Immature natural killer cell (primary cell): ENCODE measurements at regions not wholly inside any gene's neighbourhood (a gene's known extent, or its start where the extent isn't known, plus 50 kb on each side); places are given as distances from the start of the nearest gene placed in this dataset.
"Not testable (repeated sequence)": the region's sequence is repeated elsewhere in the genome, so short reads cannot be mapped to it uniquely, and the experiment has no call there.

ENCODE experiments used
- DNase-seq, 3 donors: peaks; one replicate each; pipeline ENCODE4 v3.0.0; 2022; ENCODE audit warnings: mixed read lengths in 1 of 3
- H3K27ac Mint-ChIP-seq, 6 donors: one replicate each; pipeline ENCODE4 v1.8.0; 2020; ENCODE audit warnings: mixed read lengths in 6 of 6, mild to moderate bottlenecking in 5 of 6, inconsistent platforms in 4 of 6, moderate library complexity in 3 of 6
- H3K27me3 Mint-ChIP-seq, 3 donors: one replicate each; pipeline ENCODE4 v1.8.0; 2020 to 2021; ENCODE audit warnings: low read depth in 3 of 3, mild to moderate bottlenecking in 3 of 3, mixed read lengths in 3 of 3, moderate library complexity in 3 of 3, inconsistent platforms in 1 of 3
- H3K36me3 Mint-ChIP-seq, 3 donors: one replicate each; pipeline ENCODE4 v1.8.0; 2020; ENCODE audit warnings: mixed read lengths in 3 of 3, inconsistent platforms in 2 of 3, mild to moderate bottlenecking in 2 of 3
- H3K4me1 Mint-ChIP-seq, 2 donors: one replicate each; pipeline ENCODE4 v1.8.0; 2020; ENCODE audit warnings: inconsistent platforms in 2 of 2, mild to moderate bottlenecking in 2 of 2, mixed read lengths in 2 of 2, moderate library complexity in 1 of 2
- H3K4me3 Mint-ChIP-seq, 5 donors: one replicate each; pipeline ENCODE4 v1.8.0; 2020; ENCODE audit warnings: mild to moderate bottlenecking in 5 of 5, mixed read lengths in 5 of 5, inconsistent platforms in 3 of 5, moderate library complexity in 3 of 5
- H3K9me3 Mint-ChIP-seq, 6 donors: one replicate each; pipeline ENCODE4 v1.8.0; 2020; ENCODE audit warnings: mild to moderate bottlenecking in 6 of 6, mixed read lengths in 6 of 6, inconsistent platforms in 4 of 6, moderate library complexity in 3 of 6

- no peak for DNase-seq
- Mint-ChIP-seq H3K36me3 (no peaks in the 10 kb centered on the region), H3K27me3 (peaks cover 0 to 3% (median 0%) of the 10 kb centered on the region in 3 donors), H3K4me1 (no peaks in the 10 kb centered on the region), H3K4me3 (no peak overlapping the region), H3K9me3 (peaks cover 0 to 5% (median 0%) of the 10 kb centered on the region in 6 donors), H3K27ac (no peak overlapping the region)
These were observed 208.4 kb downstream of the RBM46 start for GRCh38 chr4:154989511-154989910.

- not testable (repeated sequence) for H3K4me3 Mint-ChIP-seq, H3K9me3 Mint-ChIP-seq, H3K27ac Mint-ChIP-seq, H3K4me1 Mint-ChIP-seq, DNase-seq, H3K27me3 Mint-ChIP-seq, H3K36me3 Mint-ChIP-seq
These were observed 210.6 kb upstream of the NPY2R start for GRCh38 chr4:154997866-154998265.

- Mint-ChIP-seq H3K9me3 (peaks cover 0 to 8% (median under 1%) of the 10 kb centered on the region in 6 donors), H3K4me3 (no peak overlapping the region), H3K4me1 (no peaks in the 10 kb centered on the region), H3K36me3 (no peaks in the 10 kb centered on the region), H3K27me3 (peaks cover 0 to 5% (median 4%) of the 10 kb centered on the region in 3 donors), H3K27ac (no peak overlapping the region)
- DNase-seq: no peak
These were observed 210.2 kb upstream of the NPY2R start for GRCh38 chr4:154998284-154998683.

GRCh38 chr4:154998773-154999172 lies 209.7 kb upstream of the NPY2R start:
- Mint-ChIP-seq H3K27me3 (peaks cover 0 to 5% (median 4%) of the 10 kb centered on the region in 3 donors), H3K4me1 (no peaks in the 10 kb centered on the region), H3K36me3 (no peaks in the 10 kb centered on the region), H3K4me3 (no peak overlapping the region), H3K9me3 (peaks cover 0 to 8% (median under 1%) of the 10 kb centered on the region in 6 donors), H3K27ac (no peak overlapping the region)
- no peak for DNase-seq

GRCh38 chr4:154999950-155000578 lies 208.4 kb upstream of the NPY2R start:
- Mint-ChIP-seq H3K27me3 (peaks cover 0 to 5% (median 4%) of the 10 kb centered on the region in 3 donors), H3K4me3 (no peak overlapping the region), H3K9me3 (peaks cover 0 to 8% (median 2%) of the 10 kb centered on the region in 6 donors), H3K4me1 (no peaks in the 10 kb centered on the region), H3K27ac (no peak overlapping the region), H3K36me3 (no peaks in the 10 kb centered on the region)
- DNase-seq: no peak

- Mint-ChIP-seq H3K27ac (no peak overlapping the region), H3K27me3 (peaks cover 0 to 4% (median 4%) of the 10 kb centered on the region in 3 donors), H3K36me3 (no peaks in the 10 kb centered on the region), H3K9me3 (peaks cover 0 to 9% (median 2%) of the 10 kb centered on the region in 6 donors), H3K4me1 (no peaks in the 10 kb centered on the region), H3K4me3 (no peak overlapping the region)
- DNase-seq: no peak
These were observed 207.2 kb upstream of the NPY2R start for GRCh38 chr4:155001251-155001650.

- no peaks in the 10 kb centered on the region for H3K36me3 Mint-ChIP-seq
- H3K9me3 Mint-ChIP-seq: peaks cover 0 to 13% (median 2%) of the 10 kb centered on the region in 6 donors
- no peak for DNase-seq
- H3K27ac Mint-ChIP-seq: no peak overlapping the region
- H3K4me1 Mint-ChIP-seq: no peaks in the 10 kb centered on the region
- peaks cover 0 to 2% (median 2%) of the 10 kb centered on the region in 3 donors for H3K27me3 Mint-ChIP-seq
- no peak overlapping the region for H3K4me3 Mint-ChIP-seq
These were observed 202.9 kb upstream of the NPY2R start for GRCh38 chr4:155005395-155006090.

GRCh38 chr4:155007660-155008176 lies 200.7 kb upstream of the NPY2R start:
- Mint-ChIP-seq H3K36me3 (no peaks in the 10 kb centered on the region), H3K9me3 (peaks cover 0 to 11% (median 2%) of the 10 kb centered on the region in 6 donors), H3K4me1 (no peaks in the 10 kb centered on the region)

GRCh38 chr4:155008389-155008788 lies 200.0 kb upstream of the NPY2R start:
- DNase-seq: no peak
- peaks cover 0 to 2% (median 2%) of the 10 kb centered on the region in 3 donors for H3K27me3 Mint-ChIP-seq
- peaks cover 0 to 11% (median 2%) of the 10 kb centered on the region in 6 donors for H3K9me3 Mint-ChIP-seq

More at GRCh38 chr4:155007660-155008176, 200.7 kb upstream of the NPY2R start:
- Mint-ChIP-seq H3K4me3 (no peak overlapping the region), H3K27me3 (peaks cover 0 to 2% (median 2%) of the 10 kb centered on the region in 3 donors), H3K27ac (no peak overlapping the region)
- DNase-seq: no peak

GRCh38 chr4:155009288-155009687 lies 199.1 kb upstream of the NPY2R start:
- Mint-ChIP-seq H3K27me3 (peaks cover 0 to 2% (median 2%) of the 10 kb centered on the region in 3 donors), H3K36me3 (no peaks in the 10 kb centered on the region), H3K9me3 (peaks cover 0 to 11% (median 2%) of the 10 kb centered on the region in 6 donors), H3K4me1 (no peaks in the 10 kb centered on the region), H3K4me3 (no peak overlapping the region), H3K27ac (no peak overlapping the region)
- DNase-seq: no peak

More at GRCh38 chr4:155008389-155008788, 200.0 kb upstream of the NPY2R start:
- H3K4me1 Mint-ChIP-seq: no peaks in the 10 kb centered on the region
- no peaks in the 10 kb centered on the region for H3K36me3 Mint-ChIP-seq
- no peak overlapping the region for H3K4me3 Mint-ChIP-seq
- no peak overlapping the region for H3K27ac Mint-ChIP-seq

- no peaks in the 10 kb centered on the region for H3K36me3 Mint-ChIP-seq
- no peak overlapping the region for H3K4me3 Mint-ChIP-seq
- no peak for DNase-seq
- no peaks in the 10 kb centered on the region for H3K4me1 Mint-ChIP-seq
- no peak overlapping the region for H3K27ac Mint-ChIP-seq
- peaks cover 0 to 9% (median 2%) of the 10 kb centered on the region in 6 donors for H3K9me3 Mint-ChIP-seq
- H3K27me3 Mint-ChIP-seq: peaks cover 0 to 2% (median 2%) of the 10 kb centered on the region in 3 donors
These were observed 198.1 kb upstream of the NPY2R start for GRCh38 chr4:155010376-155010775.

- H3K4me3 Mint-ChIP-seq: no peak overlapping the region
- H3K27me3 Mint-ChIP-seq: peaks cover 0 to 3% (median 2%) of the 10 kb centered on the region in 3 donors
- no peaks in the 10 kb centered on the region for H3K4me1 Mint-ChIP-seq
- no peak for DNase-seq
- H3K27ac Mint-ChIP-seq: no peak overlapping the region
- H3K36me3 Mint-ChIP-seq: no peaks in the 10 kb centered on the region
- peaks cover 0 to 6% (median 2%) of the 10 kb centered on the region in 6 donors for H3K9me3 Mint-ChIP-seq
These were observed 197.2 kb upstream of the NPY2R start for GRCh38 chr4:155011163-155011780.

GRCh38 chr4:155012469-155012868 lies 196.0 kb upstream of the NPY2R start:
- peaks cover 0 to 1% (median 0%) of the 10 kb centered on the region in 3 donors for H3K27me3 Mint-ChIP-seq
- no peak for DNase-seq
- no peaks in the 10 kb centered on the region for H3K36me3 Mint-ChIP-seq
- H3K27ac Mint-ChIP-seq: no peak overlapping the region
- no peaks in the 10 kb centered on the region for H3K4me1 Mint-ChIP-seq
- H3K9me3 Mint-ChIP-seq: peaks cover 0 to 6% (median 2%) of the 10 kb centered on the region in 6 donors
- H3K4me3 Mint-ChIP-seq: no peak overlapping the region

- Mint-ChIP-seq H3K27ac (no peak overlapping the region), H3K4me1 (no peaks in the 10 kb centered on the region), H3K9me3 (peaks cover 0 to 4% (median under 1%) of the 10 kb centered on the region in 6 donors), H3K27me3 (peaks cover 0 to 1% (median 0%) of the 10 kb centered on the region in 3 donors), H3K4me3 (no peak overlapping the region), H3K36me3 (no peaks in the 10 kb centered on the region)
- DNase-seq: no peak
These were observed 191.0 kb upstream of the NPY2R start for GRCh38 chr4:155017426-155017825.
